Endodermal cell (in vitro differentiated cells): ENCODE measurements at regions not wholly inside any gene's neighbourhood (a gene's known extent, or its start where the extent isn't known, plus 50 kb on each side); places are given as distances from the start of the nearest gene placed in this dataset.

ENCODE experiments used
- DNase-seq: peaks from one replicate; pipeline ENCODE4 v3.0.0-alpha.2; 2017
- H3K27ac ChIP-seq: 2 replicates; pipeline ENCODE4 v1.5.1; 2013; ENCODE audit warnings: mild to moderate bottlenecking, low read depth, low read length, moderate library complexity
- H3K27me3 ChIP-seq: 2 replicates; pipeline ENCODE4 v1.6.1; 2013; ENCODE audit warnings: mild to moderate bottlenecking, low read length, moderate library complexity; ENCODE audit not compliant: insufficient read depth, control insufficient read depth, poor library complexity, severe bottlenecking
- H3K36me3 ChIP-seq: 2 replicates; pipeline ENCODE4 v1.7.0; 2013; ENCODE audit warnings: mild to moderate bottlenecking, low read length, moderate library complexity; ENCODE audit not compliant: control insufficient read depth, insufficient read depth
- H3K4me1 ChIP-seq: one replicate; pipeline ENCODE4 v1.7.0; 2013; ENCODE audit warnings: low read length; ENCODE audit not compliant: control insufficient read depth, insufficient read depth
- H3K4me3 ChIP-seq: 2 replicates; pipeline ENCODE4 v1.5.1; 2013; ENCODE audit warnings: mild to moderate bottlenecking, low read length, moderate library complexity
- H3K9ac ChIP-seq: 2 replicates; pipeline ENCODE4 v1.6.1; 2013; ENCODE audit warnings: mild to moderate bottlenecking, low read length, moderate library complexity; ENCODE audit not compliant: poor library complexity, severe bottlenecking; ENCODE audit errors: extremely low read depth
- H3K9me3 ChIP-seq: 2 replicates; pipeline ENCODE4 v1.6.1; 2013; ENCODE audit warnings: mild to moderate bottlenecking, low read length, moderate library complexity; ENCODE audit not compliant: control insufficient read depth
- H3K27ac Mint-ChIP-seq: 2 replicates; pipeline ENCODE4 v1.8.0; 2020; ENCODE audit warnings: mixed read lengths
- H3K27me3 Mint-ChIP-seq: 2 replicates; pipeline ENCODE4 v1.8.0; 2021; ENCODE audit warnings: mild to moderate bottlenecking, mixed read lengths; ENCODE audit not compliant: insufficient read depth
- H3K36me3 Mint-ChIP-seq: 2 replicates; pipeline ENCODE4 v1.8.0; 2020; ENCODE audit warnings: low read depth, mixed read lengths
- H3K4me1 Mint-ChIP-seq: 2 replicates; pipeline ENCODE4 v1.8.0; 2020; ENCODE audit warnings: mixed read lengths
- H3K4me3 Mint-ChIP-seq: 2 replicates; pipeline ENCODE4 v1.8.0; 2020; ENCODE audit warnings: mild to moderate bottlenecking, moderate library complexity, mixed read lengths
- H3K9me3 Mint-ChIP-seq: 2 replicates; pipeline ENCODE4 v1.8.0; 2020; ENCODE audit warnings: mild to moderate bottlenecking, mixed read lengths
- WGBS, 2 experiments: methylation state at CpG; one replicate each; pipeline versions ENCODE4 v1.1.5 to v1.1.7; 2013; ENCODE audit warnings: missing lambda C conversion rate in 2 of 2, mixed read lengths in 1 of 2; ENCODE audit not compliant: insufficient coverage in 1 of 2, insufficient read length in 1 of 2; 5-methylcytosine and 5-hydroxymethylcytosine counted together
- TF ChIP-seq, protein P1 (sequence below): fragments of 200-600 bp; sonication (generic); conservative IDR thresholded peaks from 2 replicates; pipeline ENCODE4 v1.5.0; 2021; ENCODE audit warnings: antibody characterized with exemption, mild to moderate bottlenecking

DNA sequence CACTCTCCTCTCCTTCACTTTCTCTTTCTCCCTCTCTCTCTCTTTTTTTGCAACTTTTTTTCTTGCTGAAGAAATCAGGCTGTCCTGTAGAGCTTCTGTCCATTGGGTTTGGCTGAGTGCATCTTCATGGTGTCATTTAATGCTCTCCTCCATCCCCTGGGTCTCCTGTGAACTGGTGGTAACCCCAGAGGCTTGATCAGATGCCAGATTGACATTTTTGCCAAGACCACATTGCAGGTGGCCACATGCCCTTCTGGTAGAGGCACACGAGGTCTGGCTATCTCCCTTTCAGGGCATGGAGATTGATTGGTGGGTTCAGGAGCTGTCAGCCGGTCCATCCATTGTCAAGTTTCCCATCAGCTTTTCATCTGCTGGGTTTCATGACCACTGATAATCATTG is 188.3 kb upstream of the MYL2 start:
- H3K27me3 ChIP-seq: no peaks in the 10 kb centered on the region
- Mint-ChIP-seq H3K27ac (no peak overlapping the region), H3K27me3 (no peaks in the 10 kb centered on the region), H3K4me3 (no peak overlapping the region), H3K4me1 (no peaks in the 10 kb centered on the region), H3K36me3 (peaks cover 6% of the 10 kb centered on the region), H3K9me3 (peaks cover 4% of the 10 kb centered on the region)
- no peaks in the 10 kb centered on the region for H3K36me3 ChIP-seq
- no peaks in the 10 kb centered on the region for H3K4me1 ChIP-seq
- DNase-seq: no peak
- H3K9me3 ChIP-seq: no peaks in the 10 kb centered on the region
- WGBS, 2 experiments: 89 to 100% methylated on average over 2 of the region's 2 CpGs
- no peak overlapping the region for H3K27ac ChIP-seq
- TF ChIP-seq, protein P1, sequence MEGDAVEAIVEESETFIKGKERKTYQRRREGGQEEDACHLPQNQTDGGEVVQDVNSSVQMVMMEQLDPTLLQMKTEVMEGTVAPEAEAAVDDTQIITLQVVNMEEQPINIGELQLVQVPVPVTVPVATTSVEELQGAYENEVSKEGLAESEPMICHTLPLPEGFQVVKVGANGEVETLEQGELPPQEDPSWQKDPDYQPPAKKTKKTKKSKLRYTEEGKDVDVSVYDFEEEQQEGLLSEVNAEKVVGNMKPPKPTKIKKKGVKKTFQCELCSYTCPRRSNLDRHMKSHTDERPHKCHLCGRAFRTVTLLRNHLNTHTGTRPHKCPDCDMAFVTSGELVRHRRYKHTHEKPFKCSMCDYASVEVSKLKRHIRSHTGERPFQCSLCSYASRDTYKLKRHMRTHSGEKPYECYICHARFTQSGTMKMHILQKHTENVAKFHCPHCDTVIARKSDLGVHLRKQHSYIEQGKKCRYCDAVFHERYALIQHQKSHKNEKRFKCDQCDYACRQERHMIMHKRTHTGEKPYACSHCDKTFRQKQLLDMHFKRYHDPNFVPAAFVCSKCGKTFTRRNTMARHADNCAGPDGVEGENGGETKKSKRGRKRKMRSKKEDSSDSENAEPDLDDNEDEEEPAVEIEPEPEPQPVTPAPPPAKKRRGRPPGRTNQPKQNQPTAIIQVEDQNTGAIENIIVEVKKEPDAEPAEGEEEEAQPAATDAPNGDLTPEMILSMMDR: no peak
- H3K4me3 ChIP-seq: no peak overlapping the region
- no peak overlapping the region for H3K9ac ChIP-seq

DNA sequence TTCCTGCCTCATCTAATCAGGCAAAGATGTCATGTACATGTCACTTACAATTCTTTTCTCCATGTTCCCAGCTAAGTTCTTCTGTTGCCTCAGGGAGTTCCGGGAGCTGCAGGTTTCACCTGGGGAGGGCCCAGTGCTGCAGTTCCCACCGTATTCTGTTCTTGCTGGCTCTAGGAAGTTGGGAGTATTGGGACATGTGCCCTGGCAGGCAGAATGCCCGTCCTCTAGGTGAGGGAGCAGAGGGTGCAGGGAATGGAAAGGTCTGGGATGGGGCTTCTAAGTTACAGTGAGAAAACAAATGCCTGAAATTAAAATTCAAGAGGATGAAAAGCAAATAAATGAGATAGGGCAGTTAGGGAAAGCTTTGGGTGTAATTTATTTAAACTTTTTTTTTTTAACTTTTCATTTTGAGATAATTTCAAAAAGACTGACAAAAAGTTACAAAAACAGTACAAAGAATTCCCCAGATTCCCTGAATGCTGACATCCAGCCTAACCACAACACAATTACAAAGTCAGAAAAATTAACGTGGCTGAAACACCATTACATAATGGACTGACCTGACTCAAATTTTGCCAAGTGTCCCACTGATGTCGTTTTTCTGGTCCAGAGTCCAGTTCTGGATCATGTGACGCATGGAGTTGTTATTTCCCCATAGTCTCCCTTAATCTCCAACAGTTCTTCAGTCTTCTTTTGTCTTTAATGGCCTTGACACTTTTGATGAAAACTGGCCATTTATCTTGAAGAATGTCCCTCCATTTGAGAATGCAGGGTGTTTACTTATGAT is 187.2 kb upstream of the MYL2 start:
- no peaks in the 10 kb centered on the region for H3K36me3 ChIP-seq
- no peak overlapping the region for H3K4me3 ChIP-seq
- H3K27ac ChIP-seq: no peak overlapping the region
- DNase-seq: no peak
- H3K9ac ChIP-seq: no peak overlapping the region
- no peaks in the 10 kb centered on the region for H3K27me3 Mint-ChIP-seq
- no peaks in the 10 kb centered on the region for H3K27me3 ChIP-seq
- H3K4me1 ChIP-seq: no peaks in the 10 kb centered on the region
- H3K9me3 ChIP-seq: no peaks in the 10 kb centered on the region
- no peaks in the 10 kb centered on the region for H3K4me1 Mint-ChIP-seq
- TF ChIP-seq, protein P1: no peak
- WGBS, 2 experiments: 86 to 95% methylated on average over 4 to 6 of the region's 6 CpGs
- H3K27ac Mint-ChIP-seq: no peak overlapping the region
- peaks cover 6% of the 10 kb centered on the region for H3K36me3 Mint-ChIP-seq
- H3K9me3 Mint-ChIP-seq: peaks cover 4% of the 10 kb centered on the region
- H3K4me3 Mint-ChIP-seq: no peak overlapping the region

DNA sequence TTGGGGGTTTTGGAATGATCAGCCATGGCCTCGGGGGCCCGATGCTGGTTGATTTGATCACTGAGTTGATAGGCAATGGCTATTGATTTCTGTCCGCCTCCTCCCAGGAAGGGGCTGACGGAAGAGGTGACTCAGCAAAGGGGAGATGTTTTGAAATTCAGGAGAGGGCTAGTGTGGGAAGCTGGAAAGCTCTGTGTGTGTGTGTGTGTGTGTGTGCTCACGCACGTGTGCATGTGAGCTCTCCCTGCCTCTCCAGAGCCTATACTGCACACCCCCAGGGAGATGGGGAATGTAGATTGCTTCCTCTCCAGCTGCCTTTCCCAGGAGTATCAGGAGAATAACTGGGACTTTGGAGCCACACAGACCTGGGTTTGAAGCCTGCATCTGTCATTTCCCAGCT is 184.9 kb upstream of the MYL2 start:
- H3K27ac ChIP-seq: no peak overlapping the region
- H3K4me1 Mint-ChIP-seq: no peaks in the 10 kb centered on the region
- peak overlapping the region; percentile 46 for H3K27ac Mint-ChIP-seq
- no peak for DNase-seq
- H3K36me3 Mint-ChIP-seq: peaks cover 6% of the 10 kb centered on the region
- 82 to 89% methylated on average over 4 to 6 of the region's 6 CpGs for WGBS, 2 experiments
- H3K4me1 ChIP-seq: no peaks in the 10 kb centered on the region
- H3K27me3 ChIP-seq: no peaks in the 10 kb centered on the region
- H3K9me3 Mint-ChIP-seq: peaks cover 4% of the 10 kb centered on the region
- TF ChIP-seq, protein P1: no peak
- H3K4me3 Mint-ChIP-seq: no peak overlapping the region
- H3K9me3 ChIP-seq: no peaks in the 10 kb centered on the region
- H3K4me3 ChIP-seq: no peak overlapping the region
- H3K27me3 Mint-ChIP-seq: no peaks in the 10 kb centered on the region
- H3K36me3 ChIP-seq: no peaks in the 10 kb centered on the region
- no peak overlapping the region for H3K9ac ChIP-seq
